Testis (tissue), 2 donors: ENCODE measurements at regions not wholly inside any gene's neighbourhood (a gene's known extent, or its start where the extent isn't known, plus 50 kb on each side); places are given as distances from the start of the nearest gene placed in this dataset.

ENCODE experiments used
- DNase-seq: peaks from one replicate; pipeline ENCODE4 v3.0.0-alpha.2; 2019
- H3K27ac ChIP-seq, 2 donors: fragments of 200-600 bp; sonication (generic); one replicate each; pipeline ENCODE4 v1.5.1; 2019
- H3K27me3 ChIP-seq: fragments of 200-600 bp; sonication (generic); one replicate; pipeline ENCODE4 v1.5.1; 2019
- H3K36me3 ChIP-seq: fragments of 200-600 bp; sonication (generic); one replicate; pipeline ENCODE4 v1.5.1; 2017; ENCODE audit warnings: low read depth; ENCODE audit errors: missing control alignments
- H3K4me1 ChIP-seq: fragments of 200-600 bp; sonication (generic); one replicate; pipeline ENCODE4 v1.5.1; 2019
- H3K4me3 ChIP-seq, 2 donors: fragments of 200-600 bp; sonication (generic); one replicate each; pipeline ENCODE4 v1.5.1; 2017 to 2019
- H3K9me3 ChIP-seq: fragments of 200-600 bp; sonication (generic); one replicate; pipeline ENCODE4 v1.5.1; 2017
- CTCF ChIP-seq, 3 experiments: fragments of 450-650 bp in 2 of 3; fragments of 200-600 bp in 1 of 3; sonication (generic) in 1 of 3; IDR thresholded peaks; one replicate each; pipeline ENCODE4 v1.5.1; 2016 to 2019; ENCODE audit warnings: antibody characterized with exemption in 3 of 3, mild to moderate bottlenecking in 2 of 3, moderate library complexity in 1 of 3
- POLR2A ChIP-seq: fragments of 450-650 bp; IDR thresholded peaks from one replicate; pipeline ENCODE4 v1.6.1; 2017; ENCODE audit warnings: antibody characterized with exemption, mild to moderate bottlenecking, moderate library complexity
- WGBS, 2 donors: methylation state at CpG; one replicate each; pipeline ENCODE4 v1.1.5; 2018; 5-methylcytosine and 5-hydroxymethylcytosine counted together
- intact Hi-C: fragments of 100-400 bp; cut with DNase I; formaldehyde crosslinking; loops from one replicate; pipeline ENCODE4 v1.15.1; 2023; ENCODE audit warnings: low total_unique reads

DNA sequence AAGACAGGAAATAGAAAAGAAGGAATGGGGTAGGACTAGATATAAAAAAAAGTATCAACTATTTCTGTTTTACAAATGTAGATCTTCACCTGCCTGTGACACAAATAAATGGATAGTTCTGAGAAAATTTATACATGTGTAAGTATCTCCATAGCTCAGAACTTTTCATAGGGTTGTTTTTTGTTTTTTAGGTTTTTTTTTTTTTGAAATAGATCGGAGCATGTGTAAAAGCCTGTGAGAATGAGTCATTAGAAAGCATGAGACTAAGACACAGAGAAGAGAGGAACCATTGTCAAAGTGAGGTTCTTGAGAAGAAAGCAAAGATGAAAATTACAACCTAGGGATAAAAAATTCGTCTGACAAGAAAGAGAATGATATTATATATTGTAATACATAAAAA lies 481.6 kb downstream of the PABPC4L start:
- intact Hi-C loops = no loop called here
- no peak overlapping the region for H3K4me3 ChIP-seq

GRCh38 chr4:133719098-133719497 lies 482.5 kb downstream of the PABPC4L start:
- TF ChIP-seq CTCF (IDR thresholded peaks at IDR 0.05) (no peak), POLR2A (no peak)
- Histone ChIP-seq H3K4me3 (no peak overlapping the region), H3K27me3 (no peaks in the 10 kb centered on the region), H3K9me3 (no peaks in the 10 kb centered on the region), H3K27ac (no peak overlapping the region), H3K36me3 (no peaks in the 10 kb centered on the region), H3K4me1 (no peaks in the 10 kb centered on the region)
- intact Hi-C loops = no loop called here
- no peak for DNase-seq

More for the DNA sequence above, 481.6 kb downstream of the PABPC4L start:
- DNase-seq = no peak
- 75 to 81% methylated on average over 2 of the region's 2 CpGs for WGBS, 2 donors
- H3K4me1 ChIP-seq = no peaks in the 10 kb centered on the region
- no peaks in the 10 kb centered on the region for H3K36me3 ChIP-seq
- H3K27ac ChIP-seq = no peak overlapping the region
- TF ChIP-seq CTCF (IDR thresholded peaks at IDR 0.05) = no peak
- TF ChIP-seq POLR2A = no peak
- no peaks in the 10 kb centered on the region for H3K27me3 ChIP-seq
- no peaks in the 10 kb centered on the region for H3K9me3 ChIP-seq

DNA sequence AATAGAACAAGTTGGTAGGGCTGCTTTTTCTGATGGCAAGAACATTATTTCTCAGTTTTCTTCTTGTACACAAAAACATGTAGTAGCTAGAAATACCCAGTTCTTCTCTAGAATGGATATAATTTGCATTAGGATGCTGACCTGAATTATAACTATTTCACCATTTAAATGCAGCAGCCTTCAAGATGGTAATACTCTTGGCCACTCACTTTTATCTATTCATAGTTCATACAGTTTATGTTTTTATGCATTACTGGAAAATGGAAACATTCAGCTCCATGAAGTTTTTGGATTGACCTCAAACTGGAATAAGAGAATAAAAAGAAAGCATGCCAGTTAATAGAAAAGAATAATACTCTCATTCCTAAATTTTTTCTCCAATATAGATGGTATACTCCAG lies 487.4 kb downstream of the PABPC4L start:
- H3K4me1 ChIP-seq = no peaks in the 10 kb centered on the region
- DNase-seq = no peak
- H3K36me3 ChIP-seq = no peaks in the 10 kb centered on the region
- no peaks in the 10 kb centered on the region for H3K9me3 ChIP-seq
- H3K27me3 ChIP-seq = no peaks in the 10 kb centered on the region
- TF ChIP-seq CTCF (IDR thresholded peaks at IDR 0.05) = no peak
- no peak for TF ChIP-seq POLR2A
- intact Hi-C loops = no loop called here
- no peak overlapping the region for H3K4me3 ChIP-seq
- no peak overlapping the region for H3K27ac ChIP-seq

GRCh38 chr4:133713340-133713739 lies 488.2 kb downstream of the PABPC4L start:
- no peaks in the 10 kb centered on the region for H3K27me3 ChIP-seq
- intact Hi-C loops = no loop called here
- H3K4me3 ChIP-seq = no peak overlapping the region
- TF ChIP-seq CTCF (IDR thresholded peaks at IDR 0.05) (no peak), POLR2A (no peak)
- no peak for DNase-seq
- no peaks in the 10 kb centered on the region for H3K4me1 ChIP-seq
- no peaks in the 10 kb centered on the region for H3K9me3 ChIP-seq
- 54 to 57% methylated on average over 3 of the region's 3 CpGs for WGBS, 2 donors
- no peak overlapping the region for H3K27ac ChIP-seq
- H3K36me3 ChIP-seq = no peaks in the 10 kb centered on the region

DNA sequence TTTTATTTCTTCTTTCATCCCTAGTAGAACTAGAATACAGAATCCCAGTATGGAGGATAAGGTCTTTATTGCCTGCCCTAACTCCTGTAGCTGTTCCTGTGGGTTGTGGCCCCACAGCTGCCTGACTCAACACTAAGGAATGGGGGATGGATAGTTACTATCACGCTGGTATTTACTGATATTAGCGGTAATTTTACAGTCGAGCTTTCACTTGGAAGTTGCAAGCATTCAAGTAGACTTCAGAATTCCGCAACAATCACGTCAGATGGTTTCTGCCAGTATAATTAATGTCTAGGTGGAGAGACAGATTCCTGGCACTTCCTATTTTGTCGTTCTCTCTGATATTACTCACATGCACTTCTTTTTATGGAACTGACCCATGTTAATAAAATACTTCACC lies 489.8 kb downstream of the PABPC4L start:
- Histone ChIP-seq H3K27me3 (no peaks in the 10 kb centered on the region), H3K27ac (no peak overlapping the region), H3K4me1 (no peaks in the 10 kb centered on the region), H3K9me3 (no peaks in the 10 kb centered on the region), H3K36me3 (no peaks in the 10 kb centered on the region), H3K4me3 (no peak overlapping the region)
- no peak for DNase-seq
- intact Hi-C loops = no loop called here
- 42 to 51% methylated on average over 6 of the region's 6 CpGs for WGBS, 2 donors
- no peak for TF ChIP-seq POLR2A
- TF ChIP-seq CTCF (IDR thresholded peaks at IDR 0.05) = no peak
